DOHH2 (cell line): ENCODE measurements at regions not wholly inside any gene's neighbourhood (a gene's known extent, or its start where the extent isn't known, plus 50 kb on each side); places are given as distances from the start of the nearest gene placed in this dataset.

Experiments used
- CTCF ChIP-seq: fragments of 200-600 bp; sonication (generic); IDR thresholded peaks from one replicate; pipeline ENCODE4 v1.5.1; 2014; ENCODE audit warnings: antibody characterized with exemption, mild to moderate bottlenecking, low read depth, low read length; ENCODE audit not compliant: poor library complexity, severe bottlenecking
- EZH2phosphoT487 ChIP-seq: fragments of 200-600 bp; sonication (generic); IDR thresholded peaks from 2 replicates; pipeline ENCODE4 v1.6.1; 2017; ENCODE audit warnings: borderline replicate concordance, mild to moderate bottlenecking, antibody characterized with exemption, low read length, moderate library complexity, mixed read lengths

- TF ChIP-seq CTCF (no peak), EZH2phosphoT487 (no peak)
These were observed 217.1 kb upstream of the SLC35G4 start for GRCh38 chr18:11392292-11392691.
